ENCODE measurements at regions not wholly inside any gene's neighbourhood (a gene's known extent, or its start where the extent isn't known, plus 50 kb on each side); places are given as distances from the start of the nearest gene placed in this dataset.

GRCh38 chr5:166860426-166860825, 1431.0 kb upstream of the WWC1 start:
- Mint-ChIP-seq H3K4me3 (no peak overlapping the region), H3K27ac (no peak overlapping the region), H3K27me3 (ENCODE audit: low read depth) (no peaks in the 10 kb centered on the region), H3K4me1 (ENCODE audit: low read depth) (no peaks in the 10 kb centered on the region), H3K9me3 (ENCODE audit: insufficient read depth) (peaks cover 2% of the 10 kb centered on the region), H3K36me3 (ENCODE audit: low read depth) (no peaks in the 10 kb centered on the region)
- ChIA-PET CTCF (no interaction called here), POLR2A (no interaction called here)
- DNase-seq (no peak), ATAC-seq (no peak)

DNA sequence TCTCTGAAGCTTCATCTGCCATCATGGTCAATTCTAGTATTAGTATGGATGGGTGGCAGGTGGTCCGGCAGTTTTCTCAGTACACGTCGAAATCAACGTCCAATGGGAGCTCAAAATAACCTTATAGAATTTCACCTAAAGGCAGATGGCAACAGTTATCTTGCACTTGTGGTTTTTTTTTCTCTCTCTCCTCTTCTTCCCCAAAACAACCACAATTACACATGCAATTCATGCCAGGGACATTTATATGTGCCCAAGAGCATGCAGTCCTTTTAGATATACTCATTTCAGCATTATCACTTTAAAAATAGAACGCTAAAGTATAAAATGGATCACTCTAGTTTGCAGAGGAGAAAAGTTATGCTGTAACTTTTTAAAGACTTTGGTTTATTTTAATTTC, 1428.9 kb upstream of the WWC1 start:
- Mint-ChIP-seq H3K27me3 (ENCODE audit: low read depth) (no peaks in the 10 kb centered on the region), H3K4me1 (ENCODE audit: low read depth) (no peaks in the 10 kb centered on the region), H3K27ac (no peak overlapping the region), H3K4me3 (no peak overlapping the region), H3K9me3 (ENCODE audit: insufficient read depth) (peaks cover 8% of the 10 kb centered on the region), H3K36me3 (ENCODE audit: low read depth) (no peaks in the 10 kb centered on the region)
- POLR2A ChIA-PET: no interaction called here
- no peak for DNase-seq
- CTCF ChIA-PET: no interaction called here
- no peak for ATAC-seq

- Mint-ChIP-seq H3K4me1 (ENCODE audit: low read depth) (no peaks in the 10 kb centered on the region), H3K9me3 (ENCODE audit: insufficient read depth) (peaks cover 8% of the 10 kb centered on the region)
- CTCF ChIA-PET: no interaction called here
Measured at GRCh38 chr5:166865206-166865605, 1426.2 kb upstream of the WWC1 start.

DNA sequence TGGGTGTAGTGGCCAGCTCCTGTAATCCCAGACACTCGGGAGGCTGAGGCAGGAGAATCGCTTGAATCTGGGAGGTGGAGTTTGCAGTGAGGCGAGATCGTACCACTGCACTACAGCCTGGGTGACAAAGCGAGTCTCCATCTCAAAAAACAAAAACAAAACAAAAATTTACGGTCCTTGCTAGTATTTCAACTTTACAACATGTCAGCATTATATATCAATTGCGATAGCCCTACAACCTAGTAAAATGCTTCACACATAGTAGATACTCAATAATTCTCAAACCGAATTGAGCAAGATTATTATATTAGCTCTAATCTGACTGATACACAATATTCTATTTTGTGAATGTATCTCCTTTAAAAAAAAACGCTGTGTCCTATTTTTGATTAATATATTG, 1411.0 kb upstream of the WWC1 start:
- peaks cover 9% of the 10 kb centered on the region for H3K9me3 Mint-ChIP-seq (ENCODE audit: insufficient read depth)
- H3K27ac Mint-ChIP-seq: no peak overlapping the region
- ATAC-seq (no peak), DNase-seq (no peak)
- CTCF ChIA-PET: no interaction called here
- no peaks in the 10 kb centered on the region for H3K27me3 Mint-ChIP-seq (ENCODE audit: low read depth)
- POLR2A ChIA-PET: no interaction called here
- no peaks in the 10 kb centered on the region for H3K4me1 Mint-ChIP-seq (ENCODE audit: low read depth)
- no peaks in the 10 kb centered on the region for H3K36me3 Mint-ChIP-seq (ENCODE audit: low read depth)
- no peak overlapping the region for H3K4me3 Mint-ChIP-seq

More at GRCh38 chr5:166865206-166865605, 1426.2 kb upstream of the WWC1 start:
- no peak overlapping the region for H3K4me3 Mint-ChIP-seq
- DNase-seq: no peak
- no peak for ATAC-seq
- POLR2A ChIA-PET: no interaction called here
- no peaks in the 10 kb centered on the region for H3K36me3 Mint-ChIP-seq (ENCODE audit: low read depth)
- H3K27me3 Mint-ChIP-seq (ENCODE audit: low read depth): no peaks in the 10 kb centered on the region
- no peak overlapping the region for H3K27ac Mint-ChIP-seq

GRCh38 chr5:166881802-166882201, 1409.6 kb upstream of the WWC1 start:
- no peaks in the 10 kb centered on the region for H3K36me3 Mint-ChIP-seq (ENCODE audit: low read depth)
- H3K4me1 Mint-ChIP-seq (ENCODE audit: low read depth): no peaks in the 10 kb centered on the region
- H3K27ac Mint-ChIP-seq: no peak overlapping the region
- CTCF ChIA-PET: no interaction called here
- H3K27me3 Mint-ChIP-seq (ENCODE audit: low read depth): no peaks in the 10 kb centered on the region
- peaks cover 10% of the 10 kb centered on the region for H3K9me3 Mint-ChIP-seq (ENCODE audit: insufficient read depth)
- H3K4me3 Mint-ChIP-seq: no peak overlapping the region
- ATAC-seq (no peak), DNase-seq (no peak)
- POLR2A ChIA-PET: no interaction called here

DNA sequence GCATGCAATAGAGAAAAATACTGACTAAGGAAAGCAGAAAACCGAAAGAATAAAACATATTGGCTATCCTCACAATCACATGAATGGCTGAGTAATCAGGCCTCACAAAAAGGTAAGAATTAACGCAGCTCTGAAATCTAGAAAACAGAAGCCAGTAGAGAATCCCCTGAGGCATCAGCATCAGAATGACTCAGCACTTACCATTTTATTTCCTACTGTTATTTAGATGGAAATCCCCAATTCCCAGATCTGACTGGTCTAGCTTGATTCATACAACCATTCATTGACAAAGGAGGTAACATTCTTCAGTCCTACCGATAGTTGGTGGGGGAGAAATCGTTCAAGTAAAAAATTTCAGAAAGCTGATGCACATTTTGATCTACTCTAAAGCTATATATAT, 1408.4 kb upstream of the WWC1 start:
- H3K4me1 Mint-ChIP-seq (ENCODE audit: low read depth): no peaks in the 10 kb centered on the region
- no peaks in the 10 kb centered on the region for H3K36me3 Mint-ChIP-seq (ENCODE audit: low read depth)
- no peaks in the 10 kb centered on the region for H3K27me3 Mint-ChIP-seq (ENCODE audit: low read depth)
- peaks cover 10% of the 10 kb centered on the region for H3K9me3 Mint-ChIP-seq (ENCODE audit: insufficient read depth)
- CTCF ChIA-PET: no interaction called here
- ATAC-seq (no peak), DNase-seq (no peak)
- no peak overlapping the region for H3K4me3 Mint-ChIP-seq
- H3K27ac Mint-ChIP-seq: no peak overlapping the region
- POLR2A ChIA-PET: no interaction called here

GRCh38 chr5:166898166-166898565, 1393.3 kb upstream of the WWC1 start:
- Mint-ChIP-seq H3K36me3 (ENCODE audit: low read depth) (no peaks in the 10 kb centered on the region), H3K27me3 (ENCODE audit: low read depth) (no peaks in the 10 kb centered on the region), H3K4me3 (no peak overlapping the region), H3K27ac (no peak overlapping the region), H3K9me3 (ENCODE audit: insufficient read depth) (peaks cover 11% of the 10 kb centered on the region), H3K4me1 (ENCODE audit: low read depth) (no peaks in the 10 kb centered on the region)
- ChIA-PET POLR2A (no interaction called here), CTCF (no interaction called here)
- ATAC-seq (no peak), DNase-seq (no peak)

- H3K4me3 Mint-ChIP-seq: no peak overlapping the region
- no peak for ATAC-seq
- no peak for DNase-seq
- H3K4me1 Mint-ChIP-seq (ENCODE audit: low read depth): no peaks in the 10 kb centered on the region
- peaks cover 11% of the 10 kb centered on the region for H3K9me3 Mint-ChIP-seq (ENCODE audit: insufficient read depth)
- H3K36me3 Mint-ChIP-seq (ENCODE audit: low read depth): no peaks in the 10 kb centered on the region
- ChIA-PET POLR2A (no interaction called here), CTCF (no interaction called here)
- no peaks in the 10 kb centered on the region for H3K27me3 Mint-ChIP-seq (ENCODE audit: low read depth)
- no peak overlapping the region for H3K27ac Mint-ChIP-seq
Measured at GRCh38 chr5:166899343-166899742, 1392.1 kb upstream of the WWC1 start.

GRCh38 chr5:166904571-166904970, 1386.9 kb upstream of the WWC1 start:
- Mint-ChIP-seq H3K27me3 (ENCODE audit: low read depth) (no peaks in the 10 kb centered on the region), H3K9me3 (ENCODE audit: insufficient read depth) (peaks cover 11% of the 10 kb centered on the region), H3K27ac (no peak overlapping the region), H3K4me1 (ENCODE audit: low read depth) (no peaks in the 10 kb centered on the region), H3K4me3 (no peak overlapping the region), H3K36me3 (ENCODE audit: low read depth) (no peaks in the 10 kb centered on the region)
- CTCF ChIA-PET: no interaction called here
- POLR2A ChIA-PET: no interaction called here
- ATAC-seq: no peak
- no peak for DNase-seq

- Mint-ChIP-seq H3K27ac (no peak overlapping the region), H3K36me3 (ENCODE audit: low read depth) (no peaks in the 10 kb centered on the region), H3K9me3 (ENCODE audit: insufficient read depth) (peaks cover 11% of the 10 kb centered on the region), H3K4me3 (no peak overlapping the region), H3K4me1 (ENCODE audit: low read depth) (no peaks in the 10 kb centered on the region), H3K27me3 (ENCODE audit: low read depth) (no peaks in the 10 kb centered on the region)
- CTCF ChIA-PET: no interaction called here
- POLR2A ChIA-PET: no interaction called here
- DNase-seq: no peak
- ATAC-seq: no peak
Measured at GRCh38 chr5:166906991-166907713, 1384.3 kb upstream of the WWC1 start.

GRCh38 chr5:166909040-166909439, 1382.4 kb upstream of the WWC1 start:
- ATAC-seq (no peak), DNase-seq (no peak)
- CTCF ChIA-PET: no interaction called here
- H3K27me3 Mint-ChIP-seq (ENCODE audit: low read depth): no peaks in the 10 kb centered on the region
- H3K36me3 Mint-ChIP-seq (ENCODE audit: low read depth): no peaks in the 10 kb centered on the region
- POLR2A ChIA-PET: no interaction called here
- no peaks in the 10 kb centered on the region for H3K4me1 Mint-ChIP-seq (ENCODE audit: low read depth)
- peaks cover 11% of the 10 kb centered on the region for H3K9me3 Mint-ChIP-seq (ENCODE audit: insufficient read depth)
- H3K4me3 Mint-ChIP-seq: no peak overlapping the region
- no peak overlapping the region for H3K27ac Mint-ChIP-seq

DNA sequence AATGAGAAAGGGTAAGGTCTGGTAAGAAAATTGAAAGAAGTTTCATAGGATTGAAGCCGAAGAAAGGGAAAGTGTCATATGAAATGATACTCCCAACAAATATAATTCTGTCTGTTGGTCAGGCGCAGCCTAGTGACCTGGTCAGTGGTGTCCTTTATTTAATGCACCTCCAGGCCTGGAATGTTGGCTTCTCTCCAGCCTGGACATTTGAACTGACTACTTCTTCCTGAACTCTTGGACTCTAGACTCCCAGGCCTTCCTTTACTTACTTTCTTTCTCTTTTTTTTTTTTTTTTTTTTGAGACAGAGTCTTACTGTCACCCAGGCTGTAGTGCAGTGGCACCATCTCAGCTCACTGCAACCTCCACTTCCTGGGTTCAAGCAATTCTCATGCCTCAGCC, 1381.5 kb upstream of the WWC1 start:
- no peak for ATAC-seq
- CTCF ChIA-PET: no interaction called here
- DNase-seq: no peak
- H3K27ac Mint-ChIP-seq: no peak overlapping the region
- no peaks in the 10 kb centered on the region for H3K27me3 Mint-ChIP-seq (ENCODE audit: low read depth)
- peaks cover 11% of the 10 kb centered on the region for H3K9me3 Mint-ChIP-seq (ENCODE audit: insufficient read depth)
- H3K36me3 Mint-ChIP-seq (ENCODE audit: low read depth): no peaks in the 10 kb centered on the region
- H3K4me1 Mint-ChIP-seq (ENCODE audit: low read depth): no peaks in the 10 kb centered on the region
- POLR2A ChIA-PET: no interaction called here
- H3K4me3 Mint-ChIP-seq: no peak overlapping the region

DNA sequence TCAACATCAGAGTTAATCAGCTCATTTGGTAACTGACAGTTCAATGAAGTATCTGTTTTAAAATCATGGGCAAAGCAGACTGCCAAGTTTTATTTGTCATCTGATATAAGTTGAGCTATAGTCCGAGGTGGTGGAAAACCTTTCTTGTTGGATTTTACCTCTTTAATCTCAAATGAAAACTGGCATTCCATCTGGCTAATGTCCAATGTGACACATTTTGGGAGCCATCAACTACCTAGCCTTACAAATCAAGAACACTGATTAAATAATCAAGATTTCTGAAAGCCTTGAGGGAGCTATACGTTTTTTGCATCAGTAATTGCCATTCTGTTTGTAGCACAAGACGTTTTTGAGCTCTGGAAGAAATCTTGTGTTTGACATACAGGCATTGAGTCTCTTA, 1380.5 kb upstream of the WWC1 start:
- ATAC-seq: no peak
- ChIA-PET POLR2A (no interaction called here), CTCF (no interaction called here)
- Mint-ChIP-seq H3K4me3 (no peak overlapping the region), H3K27me3 (ENCODE audit: low read depth) (no peaks in the 10 kb centered on the region), H3K4me1 (ENCODE audit: low read depth) (no peaks in the 10 kb centered on the region), H3K36me3 (ENCODE audit: low read depth) (no peaks in the 10 kb centered on the region), H3K27ac (no peak overlapping the region), H3K9me3 (ENCODE audit: insufficient read depth) (peaks cover 11% of the 10 kb centered on the region)
- DNase-seq: no peak

Measured in activated CD8-positive, alpha-beta T cell treated with anti-CD3 and anti-CD28 coated beads, Interleukin-2, amount 10 ng/mL, durations not matched to agents 7 days and 5 days (primary cell).